HCT116 (cell line): ENCODE measurements at regions not wholly inside any gene's neighbourhood (a gene's known extent, or its start where the extent isn't known, plus 50 kb on each side); places are given as distances from the start of the nearest gene placed in this dataset.

Experiments used
- ATAC-seq: fragments of 200-7000 bp; cut with Tn5 transposase; 2 replicates; pipeline ENCODE4 v1.9.1; 2020; ENCODE audit warnings: mild to moderate bottlenecking, moderate library complexity
- BruUV-seq: library from RNA; stranded (reverse); fragments of 400-500 nt; replicated peaks from 2 replicates; lab custom pipeline; 2021; lab: Mats Ljungman, UMichigan
- CTCF ChIA-PET: fragments of 300-600 bp; sonication (Branson Sonifier 250); formaldehyde crosslinking; loops from one replicate; lab custom pipeline; 2021; ENCODE audit warnings: antibody characterized with exemption; lab: Charles Lee
- POLR2A ChIA-PET: fragments of 300-600, 350-600 bp; sonication (Branson Sonifier 250); formaldehyde crosslinking; loops from one replicate; lab custom pipeline; 2021; ENCODE audit warnings: antibody characterized with exemption; lab: Charles Lee
- RAD21 ChIA-PET, 2 experiments: fragments of 300-600 bp; sonication (Branson Sonifier 250); formaldehyde crosslinking; loops; one replicate each; lab custom pipeline; 2023; ENCODE audit warnings: low total read pairs in 2 of 2; ENCODE audit not compliant: uncharacterized antibody in 2 of 2, unreplicated experiment in 2 of 2, low non-redundant PET in 1 of 2; lab: Charles Lee
- DNase-seq: peaks from one replicate; pipeline ENCODE4 v3.0.0-alpha.2; 2010; ENCODE audit warnings: low read depth, low spot score
- H2AFZ ChIP-seq: fragments of 200-600 bp; shearing (Covaris generic), sonication (generic); 2 replicates; pipeline ENCODE4 v1.6.1; 2017; ENCODE audit warnings: low read depth, mixed run types, mixed read lengths, antibody characterized with exemption, low read length; ENCODE audit not compliant: poor library complexity, severe bottlenecking
- H3K27ac ChIP-seq: 2 replicates; pipeline ENCODE4 v1.5.1; 2012; ENCODE audit warnings: low read depth, low read length
- H3K27me3 ChIP-seq: fragments of 200-600 bp; sonication (generic); 2 replicates; pipeline ENCODE4 v1.6.1; 2016; ENCODE audit warnings: mixed run types, low read length, mixed read lengths; ENCODE audit not compliant: insufficient read depth
- H3K36me3 ChIP-seq, 2 experiments: fragments of 200-500 bp in 1 of 2; fragments of 200-600 bp in 1 of 2; sonication (Bioruptor generic) in 1 of 2; sonication (generic) in 1 of 2; 2 replicates each; pipeline versions ENCODE4 v1.5.1 to v1.6.1; 2014 to 2016; ENCODE audit warnings: low read length in 2 of 2, inconsistent platforms in 1 of 2, mixed read lengths in 1 of 2, mixed run types in 1 of 2; ENCODE audit not compliant: insufficient read depth in 2 of 2, control insufficient read depth in 1 of 2
- H3K4me1 ChIP-seq, 2 experiments: fragments of 200-600 bp in 1 of 2; sonication (generic) in 1 of 2; 2 replicates each; pipeline versions ENCODE4 v1.5.1 to v1.6.1; 2012 to 2017; ENCODE audit warnings: low read length in 2 of 2, inconsistent platforms in 1 of 2, mild to moderate bottlenecking in 1 of 2, mixed read lengths in 1 of 2, mixed run types in 1 of 2, moderate library complexity in 1 of 2; ENCODE audit not compliant: insufficient read depth in 2 of 2, control insufficient read depth in 1 of 2
- H3K4me2 ChIP-seq: fragments of 200-600 bp; sonication (generic); 2 replicates; pipeline ENCODE4 v1.6.1; 2017; ENCODE audit warnings: mixed run types, low read length, mixed read lengths
- H3K4me3 ChIP-seq, 2 experiments: fragments of 200-600 bp in 1 of 2; sonication (generic) in 1 of 2; replicated peaks in 1 of 2; 2 replicates each; pipeline ENCODE4 v1.5.1; 2011 to 2016; ENCODE audit warnings: low read length in 2 of 2, control low read depth in 1 of 2, low read depth in 1 of 2, mild to moderate bottlenecking in 1 of 2, mixed read lengths in 1 of 2, mixed run types in 1 of 2
- H3K79me2 ChIP-seq: fragments of 200-600 bp; sonication (generic); 2 replicates; pipeline ENCODE4 v1.6.1; 2017; ENCODE audit warnings: mild to moderate bottlenecking, mixed run types, low read length, moderate library complexity, mixed read lengths; ENCODE audit not compliant: insufficient read depth
- H3K9ac ChIP-seq: fragments of 200-600 bp; sonication (generic); 2 replicates; pipeline ENCODE4 v1.6.1; 2016; ENCODE audit warnings: low read length, mixed read lengths
- H3K9me2 ChIP-seq: fragments of 200-600 bp; sonication (generic), shearing (Covaris generic); 2 replicates; pipeline ENCODE4 v1.6.1; 2017; ENCODE audit warnings: mixed run types, mild to moderate bottlenecking, moderate library complexity; ENCODE audit not compliant: insufficient read depth
- H3K9me3 ChIP-seq, 2 experiments: fragments of 200-500 bp in 1 of 2; fragments of 200-600 bp in 1 of 2; sonication (Bioruptor generic) in 1 of 2; sonication (generic) in 1 of 2; 2 replicates each; pipeline ENCODE4 v1.6.1; 2014 to 2017; ENCODE audit warnings: low read length in 2 of 2, mixed read lengths in 2 of 2, inconsistent platforms in 1 of 2, low read depth in 1 of 2, mild to moderate bottlenecking in 1 of 2, mixed run types in 1 of 2, moderate library complexity in 1 of 2; ENCODE audit not compliant: control insufficient read depth in 1 of 2, insufficient read depth in 1 of 2
- H4K20me1 ChIP-seq: fragments of 200-600 bp; sonication (generic), shearing (Covaris generic); 2 replicates; pipeline ENCODE4 v1.6.1; 2017; ENCODE audit warnings: mixed run types, mild to moderate bottlenecking, moderate library complexity; ENCODE audit not compliant: insufficient read depth
- ATF3 ChIP-seq: IDR thresholded peaks from 2 replicates; pipeline ENCODE4 v1.6.1; 2012
- CTCF ChIP-seq, 3 experiments: fragments of 200-600 bp in 1 of 3; sonication (generic) in 1 of 3; IDR thresholded peaks in 2 of 3; conservative IDR thresholded peaks in 1 of 3; 2 replicates each; pipeline ENCODE4 v1.5.1; 2012 to 2017; ENCODE audit warnings: low read depth in 2 of 3, low read length in 2 of 3, antibody characterized with exemption in 1 of 3, borderline replicate concordance in 1 of 3, control low read depth in 1 of 3, mild to moderate bottlenecking in 1 of 3, mixed read lengths in 1 of 3, mixed run types in 1 of 3, moderate library complexity in 1 of 3; ENCODE audit not compliant: insufficient read depth in 1 of 3
- EGR1 ChIP-seq: IDR thresholded peaks from 2 replicates; pipeline ENCODE4 v1.6.1; 2012; ENCODE audit warnings: low read depth
- ELF1 ChIP-seq: IDR thresholded peaks from 2 replicates; pipeline ENCODE4 v1.6.1; 2012; ENCODE audit warnings: low read depth, borderline replicate concordance
- EZH2 ChIP-seq: fragments of 200-600 bp; sonication (generic); IDR thresholded peaks from 2 replicates; pipeline ENCODE4 v1.6.1; 2017; ENCODE audit warnings: antibody characterized with exemption, mixed run types
- EZH2phosphoT487 ChIP-seq: fragments of 200-600 bp; IDR thresholded peaks from 2 replicates; pipeline ENCODE4 v1.6.1; 2018; ENCODE audit warnings: antibody characterized with exemption, borderline replicate concordance
- FOSL1 ChIP-seq: IDR thresholded peaks from 2 replicates; pipeline ENCODE4 v1.6.1; 2012; ENCODE audit warnings: low read depth
- JUND ChIP-seq: IDR thresholded peaks from 2 replicates; pipeline ENCODE4 v1.6.1; 2012
- POLR2A ChIP-seq: IDR thresholded peaks from 2 replicates; pipeline ENCODE4 v1.7.0; 2011; ENCODE audit warnings: borderline replicate concordance; ENCODE audit not compliant: insufficient read depth, insufficient read length; ENCODE audit errors: extremely low read depth
- POLR2AphosphoS5 ChIP-seq: IDR thresholded peaks from 2 replicates; pipeline ENCODE4 v1.6.1; 2011; ENCODE audit warnings: mild to moderate bottlenecking, low read depth, low read length, moderate library complexity
- REST ChIP-seq: IDR thresholded peaks from 2 replicates; pipeline ENCODE4 v1.6.1; 2012; ENCODE audit warnings: low read depth
- SIN3A ChIP-seq: IDR thresholded peaks from 2 replicates; pipeline ENCODE4 v1.6.1; 2012; ENCODE audit warnings: low read depth
- SP1 ChIP-seq: IDR thresholded peaks from 2 replicates; pipeline ENCODE4 v1.6.1; 2012; ENCODE audit warnings: low read depth
- SRF ChIP-seq: IDR thresholded peaks from 2 replicates; pipeline ENCODE4 v1.6.1; 2012; ENCODE audit warnings: low read depth
- TCF7L2 ChIP-seq: IDR thresholded peaks from 2 replicates; pipeline ENCODE4 v1.7.0; 2011; ENCODE audit warnings: borderline replicate concordance, inconsistent platforms; ENCODE audit not compliant: insufficient read depth, insufficient read length; ENCODE audit errors: extremely low read depth
- YY1 ChIP-seq: IDR thresholded peaks from 2 replicates; pipeline ENCODE4 v1.6.1; 2011; ENCODE audit warnings: low read length, low read depth, moderate library complexity, mild to moderate bottlenecking; ENCODE audit not compliant: insufficient replicate concordance; ENCODE audit errors: extremely low read depth
- ZFX ChIP-seq: fragments of 450-650 bp; IDR thresholded peaks from 2 replicates; pipeline ENCODE4 v1.6.1; 2017
- ZNF274 ChIP-seq: fragments of 200-500 bp; sonication (Bioruptor generic); IDR thresholded peaks from 2 replicates; pipeline ENCODE4 v1.6.1; 2014; ENCODE audit warnings: mild to moderate bottlenecking, low read depth, low read length, inconsistent platforms
- intact Hi-C: fragments of 100-400 bp; cut with micrococcal nuclease; formaldehyde crosslinking; loops from 2 replicates; pipeline ENCODE4 v1.10.0; 2022

- TF ChIP-seq ELF1 (no peak), EZH2phosphoT487 (no peak), POLR2AphosphoS5 (no peak), ZFX (no peak), ZNF274 (no peak), TCF7L2 (no peak), ATF3 (no peak), JUND (no peak), EZH2 (no peak), SIN3A (no peak)
Measured at GRCh38 chr2:84132370-84132769, 326.7 kb downstream of the SUCLG1 start (continued).

- no peak overlapping the region for H3K9ac ChIP-seq
- no peak overlapping the region for H2AFZ ChIP-seq
- ChIA-PET RAD21 (no interaction called here), CTCF (no interaction called here), POLR2A (no interaction called here)
- H3K27ac ChIP-seq: no peak overlapping the region
- no peak overlapping the region for H3K4me2 ChIP-seq
- DNase-seq: no peak
- no peaks in the 10 kb centered on the region for H4K20me1 ChIP-seq
- no peak overlapping the region for H3K4me3 ChIP-seq
- H3K9me3 ChIP-seq: no peaks in the 10 kb centered on the region
- no TSS peak for BruUV-seq
- no peaks in the 10 kb centered on the region for H3K9me2 ChIP-seq
- H3K36me3 ChIP-seq: no peaks in the 10 kb centered on the region
- no peaks in the 10 kb centered on the region for H3K79me2 ChIP-seq
- no peaks in the 10 kb centered on the region for H3K4me1 ChIP-seq
- 0 out of 2 replicates have a peak, but pooled peaks cover 3% of the 10 kb centered on the region for H3K27me3 ChIP-seq
- intact Hi-C loops: no loop called here
- TF ChIP-seq ZFX (no peak), JUND (no peak), EZH2phosphoT487 (no peak), ZNF274 (no peak), FOSL1 (no peak), EGR1 (no peak), POLR2A (no peak), SP1 (no peak), EZH2 (no peak), CTCF (IDR thresholded peaks at IDR 0.05 in 2 of 3, conservative IDR thresholded peaks at IDR 0.05 in 1 of 3; ENCODE audit: borderline replicate concordance in 1 of 3, insufficient read depth in 1 of 3, low read depth in 2 of 3, low read length in 2 of 3) (no peak), POLR2AphosphoS5 (no peak), TCF7L2 (no peak), REST (no peak), YY1 (no peak), SRF (no peak), ATF3 (no peak)
- no peak for ATAC-seq
Measured at GRCh38 chr2:84131278-84131830, 327.7 kb downstream of the SUCLG1 start.
